A673 (cell line): ENCODE measurements at regions not wholly inside any gene's neighbourhood (a gene's known extent, or its start where the extent isn't known, plus 50 kb on each side); places are given as distances from the start of the nearest gene placed in this dataset.

Experiments
- BruUV-seq: library from RNA; stranded (reverse); fragments of 400-500 nt; replicated peaks from 2 replicates; lab custom pipeline; 2021; lab: Mats Ljungman, UMichigan
- CTCF ChIA-PET: fragments of 300-600 bp; sonication (Branson Sonifier 250); formaldehyde crosslinking; loops from one replicate; lab custom pipeline; 2022; ENCODE audit warnings: antibody characterized with exemption; lab: Charles Lee
- POLR2A ChIA-PET: fragments of 300-600 bp; sonication (Branson Sonifier 250); formaldehyde crosslinking; loops from one replicate; lab custom pipeline; 2022; ENCODE audit warnings: antibody characterized with exemption; ENCODE audit not compliant: low non-redundant PET; lab: Charles Lee
- DNase-seq: peaks from one replicate; pipeline ENCODE4 v3.0.0-alpha.2; 2015; ENCODE audit warnings: low spot score
- H3K27ac ChIP-seq: fragments of 200-600 bp; sonication (generic); 2 replicates; pipeline ENCODE4 v1.5.1; 2016; ENCODE audit warnings: mixed run types, low read depth, mild to moderate bottlenecking, mixed read lengths, antibody characterized with exemption, low read length; ENCODE audit not compliant: poor library complexity, severe bottlenecking
- H3K27me3 ChIP-seq: fragments of 200-600 bp; sonication (generic); replicated peaks from 2 replicates; pipeline ENCODE4 v1.6.1; 2017; ENCODE audit warnings: mixed run types, low read depth, mild to moderate bottlenecking, mixed read lengths, antibody characterized with exemption, low read length; ENCODE audit not compliant: insufficient read depth, poor library complexity
- H3K36me3 ChIP-seq: fragments of 200-600 bp; sonication (generic); 2 replicates; pipeline ENCODE4 v1.6.1; 2016; ENCODE audit warnings: mixed run types, mild to moderate bottlenecking, mixed read lengths, antibody characterized with exemption, low read length; ENCODE audit not compliant: insufficient read depth, poor library complexity, severe bottlenecking
- H3K4me1 ChIP-seq: fragments of 200-600 bp; sonication (generic); 2 replicates; pipeline ENCODE4 v1.6.1; 2017; ENCODE audit warnings: mixed run types, mild to moderate bottlenecking, mixed read lengths, antibody characterized with exemption, low read length; ENCODE audit not compliant: insufficient read depth, poor library complexity, severe bottlenecking
- H3K4me3 ChIP-seq: fragments of 200-600 bp; sonication (generic); 2 replicates; pipeline ENCODE4 v1.5.1; 2016; ENCODE audit warnings: low read depth, mixed run types, mild to moderate bottlenecking, mixed read lengths, low read length; ENCODE audit not compliant: poor library complexity, severe bottlenecking
- H3K9me3 ChIP-seq: fragments of 200-600 bp; sonication (generic); 2 replicates; pipeline ENCODE4 v1.6.1; 2016; ENCODE audit warnings: mixed run types, low read depth, mild to moderate bottlenecking, mixed read lengths, antibody characterized with exemption, low read length; ENCODE audit not compliant: poor library complexity, severe bottlenecking
- EZH2 ChIP-seq: fragments of 200-600 bp; sonication (generic); IDR thresholded peaks from 2 replicates; pipeline ENCODE4 v1.6.1; 2017; ENCODE audit warnings: borderline replicate concordance, low read depth, mild to moderate bottlenecking, mixed read lengths, antibody characterized with exemption, low read length; ENCODE audit not compliant: poor library complexity, severe bottlenecking
- intact Hi-C: fragments of 100-400 bp; cut with micrococcal nuclease; formaldehyde crosslinking; loops from one replicate; pipeline ENCODE4 v1.10.0; 2022; ENCODE audit not compliant: unreplicated experiment
- TF ChIP-seq, protein P1 (sequence below): fragments of 300-800, 200-600 bp; sonication (generic); conservative IDR thresholded peaks from 2 replicates; pipeline ENCODE4 v1.5.1; 2017; ENCODE audit warnings: low read depth, mild to moderate bottlenecking, antibody characterized with exemption, low read length, moderate library complexity, mixed read lengths

DNA sequence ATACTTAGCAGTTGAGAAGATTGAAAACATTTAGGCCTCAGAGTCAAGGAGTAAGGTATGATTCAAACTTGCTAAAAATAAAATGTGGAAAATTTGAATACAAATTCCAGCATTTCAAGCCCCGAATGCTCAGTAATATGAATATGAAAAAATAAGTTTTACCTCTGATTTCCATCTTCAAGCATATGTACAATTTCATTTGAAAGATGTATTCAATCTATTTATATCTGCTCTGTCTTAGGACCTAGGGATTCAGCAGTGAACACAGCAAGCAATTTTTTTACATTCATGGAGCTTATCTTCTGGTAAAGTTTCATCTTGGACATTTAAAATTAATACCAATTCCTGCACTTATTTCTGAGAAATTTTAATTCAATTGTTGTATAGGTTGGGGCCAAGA is 262.7 kb upstream of the FOXQ1 start:
- CTCF ChIA-PET = no interaction called here
- intact Hi-C loops = no loop called here
- Histone ChIP-seq H3K36me3 (no peaks in the 10 kb centered on the region), H3K4me3 (no peak overlapping the region), H3K27ac (no peak overlapping the region), H3K4me1 (no peaks in the 10 kb centered on the region), H3K9me3 (no peaks in the 10 kb centered on the region), H3K27me3 (peaks cover 49% of the 10 kb centered on the region)
- no peak for TF ChIP-seq EZH2
- TF ChIP-seq, protein P1, sequence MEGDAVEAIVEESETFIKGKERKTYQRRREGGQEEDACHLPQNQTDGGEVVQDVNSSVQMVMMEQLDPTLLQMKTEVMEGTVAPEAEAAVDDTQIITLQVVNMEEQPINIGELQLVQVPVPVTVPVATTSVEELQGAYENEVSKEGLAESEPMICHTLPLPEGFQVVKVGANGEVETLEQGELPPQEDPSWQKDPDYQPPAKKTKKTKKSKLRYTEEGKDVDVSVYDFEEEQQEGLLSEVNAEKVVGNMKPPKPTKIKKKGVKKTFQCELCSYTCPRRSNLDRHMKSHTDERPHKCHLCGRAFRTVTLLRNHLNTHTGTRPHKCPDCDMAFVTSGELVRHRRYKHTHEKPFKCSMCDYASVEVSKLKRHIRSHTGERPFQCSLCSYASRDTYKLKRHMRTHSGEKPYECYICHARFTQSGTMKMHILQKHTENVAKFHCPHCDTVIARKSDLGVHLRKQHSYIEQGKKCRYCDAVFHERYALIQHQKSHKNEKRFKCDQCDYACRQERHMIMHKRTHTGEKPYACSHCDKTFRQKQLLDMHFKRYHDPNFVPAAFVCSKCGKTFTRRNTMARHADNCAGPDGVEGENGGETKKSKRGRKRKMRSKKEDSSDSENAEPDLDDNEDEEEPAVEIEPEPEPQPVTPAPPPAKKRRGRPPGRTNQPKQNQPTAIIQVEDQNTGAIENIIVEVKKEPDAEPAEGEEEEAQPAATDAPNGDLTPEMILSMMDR = no peak
- no TSS peak for BruUV-seq
- no peak for DNase-seq
- POLR2A ChIA-PET = no interaction called here

DNA sequence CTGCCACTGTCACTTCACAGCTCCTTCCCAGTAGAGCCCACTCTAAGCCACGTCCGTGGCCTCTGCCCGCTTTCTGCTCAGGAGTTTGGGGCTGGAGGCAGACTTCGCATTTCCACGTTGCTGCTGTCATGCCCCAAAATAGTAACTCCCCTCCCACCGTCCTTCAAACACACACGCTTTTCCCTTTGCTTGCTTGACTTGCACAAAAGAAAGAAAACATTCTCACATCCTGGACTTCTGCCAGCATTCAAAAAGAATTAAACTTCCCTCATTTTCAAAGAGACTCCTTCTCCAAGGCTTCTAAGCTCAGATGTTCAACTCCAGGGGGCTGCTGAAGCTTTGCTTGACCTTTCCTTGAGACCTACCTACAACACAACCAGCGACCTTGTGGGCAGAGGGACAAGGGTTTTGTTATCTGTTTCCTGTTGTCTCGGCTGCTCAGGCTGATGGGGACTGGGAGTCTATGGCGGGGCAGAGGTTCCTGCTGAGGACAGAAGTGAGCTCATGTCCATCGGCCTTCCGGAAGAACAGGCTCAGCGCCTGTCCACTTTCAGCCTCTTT is 263.8 kb upstream of the FOXQ1 start:
- intact Hi-C loops = no loop called here
- POLR2A ChIA-PET = no interaction called here
- no peak for DNase-seq

DNA sequence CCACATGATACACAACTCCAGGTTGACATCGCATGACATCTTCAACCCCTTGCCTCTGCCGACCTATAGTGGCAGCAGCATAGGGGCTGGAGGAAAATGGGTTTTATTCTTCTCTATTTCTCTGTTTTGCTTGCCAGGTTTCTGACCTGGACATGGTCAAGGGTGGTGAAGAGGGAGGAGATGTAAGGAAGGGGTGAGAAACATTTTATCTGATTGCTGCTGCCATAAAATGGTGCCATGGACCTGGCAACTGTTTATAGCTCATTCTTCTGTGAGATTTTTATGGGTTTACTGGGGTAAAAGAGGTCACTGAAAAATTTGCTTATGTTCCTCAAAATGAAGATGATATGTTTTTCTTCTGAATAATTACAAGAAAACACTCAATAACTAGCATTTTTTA is 266.7 kb upstream of the FOXQ1 start:
- Histone ChIP-seq H3K4me3 (no peak overlapping the region), H3K4me1 (no peaks in the 10 kb centered on the region), H3K9me3 (no peaks in the 10 kb centered on the region), H3K27ac (no peak overlapping the region), H3K36me3 (no peaks in the 10 kb centered on the region), H3K27me3 (peaks cover 84% of the 10 kb centered on the region)
- intact Hi-C loops = no loop called here
- ChIA-PET POLR2A (no interaction called here), CTCF (no interaction called here)
- TF ChIP-seq, protein P1 = no peak
- no peak for TF ChIP-seq EZH2
- DNase-seq = no peak
- BruUV-seq = no TSS peak

More for the DNA sequence above, 263.8 kb upstream of the FOXQ1 start:
- no peaks in the 10 kb centered on the region for H3K9me3 ChIP-seq
- no TSS peak for BruUV-seq
- no peak overlapping the region for H3K27ac ChIP-seq
- H3K4me3 ChIP-seq = no peak overlapping the region
- CTCF ChIA-PET = no interaction called here
- peaks cover 60% of the 10 kb centered on the region for H3K27me3 ChIP-seq
- TF ChIP-seq, protein P1 = no peak
- no peak for TF ChIP-seq EZH2
- no peaks in the 10 kb centered on the region for H3K36me3 ChIP-seq
- no peaks in the 10 kb centered on the region for H3K4me1 ChIP-seq
